Omental fat pad (tissue), 3 donors: ENCODE measurements at regions not wholly inside any gene's neighbourhood (a gene's known extent, or its start where the extent isn't known, plus 50 kb on each side); places are given as distances from the start of the nearest gene placed in this dataset.
"Not testable (repeated sequence)": the region's sequence is repeated elsewhere in the genome, so short reads cannot be mapped to it uniquely, and the experiment has no call there.

Experiments used
- ATAC-seq: fragments of 150-250 bp; one replicate; pipeline ENCODE4 v1.9.1; 2016; ENCODE audit warnings: mild to moderate bottlenecking, moderate library complexity; ENCODE audit not compliant: low FRiP score
- DNase-seq: peaks from one replicate; pipeline ENCODE4 v3.0.0-alpha.2; 2019; ENCODE audit warnings: low spot score
- TF ChIP-seq, protein P1 (sequence below), 3 donors: fragments of 450-650 bp; IDR thresholded peaks; one replicate each; pipeline ENCODE4 v1.5.1; 2016 to 2017; ENCODE audit warnings: antibody characterized with exemption in 3 of 3, mild to moderate bottlenecking in 3 of 3, moderate library complexity in 2 of 3

- DNase-seq (no peak), ATAC-seq (no peak)
- TF ChIP-seq, protein P1, sequence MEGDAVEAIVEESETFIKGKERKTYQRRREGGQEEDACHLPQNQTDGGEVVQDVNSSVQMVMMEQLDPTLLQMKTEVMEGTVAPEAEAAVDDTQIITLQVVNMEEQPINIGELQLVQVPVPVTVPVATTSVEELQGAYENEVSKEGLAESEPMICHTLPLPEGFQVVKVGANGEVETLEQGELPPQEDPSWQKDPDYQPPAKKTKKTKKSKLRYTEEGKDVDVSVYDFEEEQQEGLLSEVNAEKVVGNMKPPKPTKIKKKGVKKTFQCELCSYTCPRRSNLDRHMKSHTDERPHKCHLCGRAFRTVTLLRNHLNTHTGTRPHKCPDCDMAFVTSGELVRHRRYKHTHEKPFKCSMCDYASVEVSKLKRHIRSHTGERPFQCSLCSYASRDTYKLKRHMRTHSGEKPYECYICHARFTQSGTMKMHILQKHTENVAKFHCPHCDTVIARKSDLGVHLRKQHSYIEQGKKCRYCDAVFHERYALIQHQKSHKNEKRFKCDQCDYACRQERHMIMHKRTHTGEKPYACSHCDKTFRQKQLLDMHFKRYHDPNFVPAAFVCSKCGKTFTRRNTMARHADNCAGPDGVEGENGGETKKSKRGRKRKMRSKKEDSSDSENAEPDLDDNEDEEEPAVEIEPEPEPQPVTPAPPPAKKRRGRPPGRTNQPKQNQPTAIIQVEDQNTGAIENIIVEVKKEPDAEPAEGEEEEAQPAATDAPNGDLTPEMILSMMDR (IDR thresholded peaks at IDR 0.05): no peak
These were observed 307.2 kb downstream of the HGF start for GRCh38 chr7:81462672-81463071.

DNA sequence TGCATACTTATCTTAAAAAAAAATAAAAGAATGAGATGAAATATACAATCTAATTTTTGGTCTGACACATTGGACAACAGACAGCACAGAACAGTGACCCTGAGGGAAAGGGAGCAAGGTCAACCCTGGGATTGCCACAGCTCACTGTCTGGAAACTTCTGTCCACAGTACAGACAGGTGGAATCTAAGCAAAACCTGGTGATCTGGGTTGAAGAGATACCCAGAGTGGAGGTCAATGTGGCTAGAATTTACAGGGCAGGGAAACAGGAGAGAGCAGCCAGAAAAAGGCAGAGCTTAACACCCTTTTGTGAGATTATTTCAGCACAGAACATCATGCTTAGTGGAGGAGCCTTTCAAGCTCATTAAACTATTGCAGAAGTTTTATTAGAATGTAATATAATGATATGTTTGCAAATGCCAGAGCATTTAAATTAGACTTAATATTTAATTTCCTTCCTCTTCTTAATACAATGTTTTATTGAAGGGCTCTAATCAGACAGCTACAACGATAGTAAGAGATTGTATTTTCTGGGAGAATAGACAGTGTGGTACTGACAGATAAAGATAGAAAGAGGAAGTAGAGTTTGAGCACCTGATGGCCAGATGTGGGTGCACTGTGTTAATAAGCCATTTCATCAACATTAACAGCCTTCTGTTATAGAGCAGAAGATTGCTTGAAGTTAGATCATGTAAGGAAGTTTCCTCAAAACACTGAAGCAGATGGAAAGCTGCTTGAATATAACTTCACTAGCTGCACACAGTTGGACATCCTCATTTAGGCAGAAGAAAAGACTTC lies 309.4 kb downstream of the HGF start:
- DNase-seq (no peak), ATAC-seq (no peak)
- TF ChIP-seq, protein P1 (IDR thresholded peaks at IDR 0.05): no peak

- TF ChIP-seq, protein P1 (IDR thresholded peaks at IDR 0.05): no peak
- ATAC-seq (no peak), DNase-seq (no peak)
These were observed 310.4 kb downstream of the HGF start for GRCh38 chr7:81459485-81459884.

- no peak for DNase-seq
- ATAC-seq: no peak
These were observed 311.9 kb downstream of the HGF start for GRCh38 chr7:81457852-81458522.

GRCh38 chr7:81453770-81454169 lies 316.1 kb downstream of the HGF start:
- not testable (repeated sequence) for ATAC-seq, DNase-seq

More at GRCh38 chr7:81457852-81458522, 311.9 kb downstream of the HGF start:
- TF ChIP-seq, protein P1 (IDR thresholded peaks at IDR 0.05): no peak

DNA sequence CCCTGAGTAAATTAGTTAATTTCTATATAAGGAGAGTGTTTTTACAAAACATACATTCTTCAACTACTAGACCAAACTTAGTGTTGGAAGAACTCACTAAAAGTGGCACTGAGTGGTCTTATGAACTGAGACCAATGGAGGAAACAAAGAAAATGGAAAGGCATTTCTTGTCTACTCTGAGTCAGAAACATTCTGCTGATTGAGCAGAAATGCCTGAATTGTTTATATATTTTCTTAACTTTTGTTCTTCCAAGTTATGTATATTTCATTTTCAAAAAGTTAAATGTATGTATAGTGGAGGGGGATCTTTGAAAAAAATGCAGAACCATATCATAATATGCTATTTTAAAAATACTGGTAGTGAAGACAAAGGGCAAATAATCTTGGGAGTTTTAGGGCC lies 320.7 kb downstream of the HGF start:
- ATAC-seq (no peak), DNase-seq (no peak)
- TF ChIP-seq, protein P1 (IDR thresholded peaks at IDR 0.05): no peak

DNA sequence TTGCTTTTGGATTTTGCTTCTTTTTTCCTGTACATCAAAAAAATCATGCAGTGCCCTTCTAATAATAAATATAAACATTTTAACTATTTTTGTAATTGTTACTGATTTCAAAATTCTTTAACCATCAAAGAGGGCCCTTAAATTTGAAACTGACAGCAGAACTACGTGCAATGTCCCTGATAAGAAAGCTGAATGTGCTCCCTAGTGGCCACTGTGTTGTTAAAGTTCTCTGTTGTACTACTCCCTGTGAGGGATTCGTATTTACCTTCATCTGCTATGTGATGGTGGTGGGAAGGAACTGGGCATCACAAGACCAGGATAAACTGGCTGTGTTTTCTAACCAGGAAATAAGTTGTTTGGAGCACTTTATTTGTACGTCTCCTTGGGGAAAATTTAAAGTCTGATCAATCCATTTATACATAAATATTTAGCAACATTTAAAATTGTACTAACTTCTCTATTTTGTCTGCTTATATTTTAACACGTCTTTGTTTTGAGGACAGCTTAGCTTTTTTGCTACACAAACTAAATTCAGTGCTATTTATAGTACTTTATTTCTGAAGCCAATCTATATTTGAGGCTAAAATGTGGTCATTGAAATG lies 322.4 kb downstream of the HGF start:
- DNase-seq (no peak), ATAC-seq (no peak)
- TF ChIP-seq, protein P1 (IDR thresholded peaks at IDR 0.05): no peak
